ENCODE measurements at regions not wholly inside any gene's neighbourhood (a gene's known extent, or its start where the extent isn't known, plus 50 kb on each side); places are given as distances from the start of the nearest gene placed in this dataset.

GRCh38 chr15:23764306-23764705 is 77.2 kb upstream of the NDN start:
- TF ChIP-seq CTCF (IDR thresholded peaks at IDR 0.05): no peak

- TF ChIP-seq CTCF (IDR thresholded peaks at IDR 0.05): no peak
These were observed 77.6 kb upstream of the NDN start for GRCh38 chr15:23764716-23765115.

DNA sequence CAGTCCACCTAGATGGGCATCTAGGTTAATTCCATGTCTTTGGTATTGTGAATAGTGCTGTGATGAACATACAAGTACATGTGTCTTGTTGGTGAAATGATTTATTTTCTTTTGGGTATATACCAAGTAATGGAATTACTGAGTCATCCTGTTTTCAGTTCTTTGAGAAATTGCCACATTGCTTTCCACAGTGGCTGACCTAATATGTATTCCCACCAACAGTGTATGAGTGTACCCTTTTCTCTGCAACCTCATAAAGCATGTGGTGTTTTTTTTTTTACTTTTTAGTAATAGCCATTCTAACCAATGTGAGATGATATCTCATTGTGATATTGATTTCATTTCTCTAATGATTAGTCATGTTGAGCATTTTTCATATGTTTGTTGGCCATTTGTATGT is 86.0 kb upstream of the NDN start:
- no peak for TF ChIP-seq CTCF (IDR thresholded peaks at IDR 0.05)

DNA sequence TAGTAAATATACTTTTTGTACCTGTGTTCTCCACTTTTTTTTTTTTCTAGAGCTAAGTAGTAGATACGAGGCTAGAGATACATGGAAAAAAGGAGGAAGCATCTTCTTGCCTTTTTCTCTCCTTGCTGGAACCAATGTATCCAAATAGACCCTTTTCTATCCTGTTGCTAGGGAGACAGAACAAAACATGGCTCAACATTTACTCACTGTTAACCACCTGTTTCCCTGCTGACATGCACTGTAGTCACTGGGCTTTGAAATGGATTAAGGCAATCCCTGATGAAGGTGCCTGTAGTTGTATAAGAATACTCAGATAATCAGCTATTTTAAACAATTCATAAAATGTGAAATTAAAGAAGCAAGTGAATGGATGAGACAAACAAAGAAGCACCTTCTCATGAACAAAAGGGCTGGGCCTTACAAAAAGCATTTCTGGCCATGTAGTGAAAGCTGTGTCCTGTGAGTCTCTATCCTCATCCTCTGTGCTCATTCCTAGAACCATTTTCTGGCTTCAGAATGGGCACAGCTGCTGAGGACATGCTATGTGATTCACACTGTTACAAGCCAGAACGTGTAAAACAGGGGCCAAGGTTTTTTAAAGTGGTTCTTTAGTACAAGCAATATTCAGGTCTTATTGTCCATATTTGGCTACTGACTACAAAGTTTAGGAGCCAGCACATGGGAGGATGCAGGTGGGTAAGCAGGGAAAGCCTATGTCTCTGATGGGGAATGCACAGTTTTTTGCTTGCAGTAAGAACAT is 100.4 kb upstream of the NDN start:
- no peak for TF ChIP-seq CTCF (IDR thresholded peaks at IDR 0.05)

DNA sequence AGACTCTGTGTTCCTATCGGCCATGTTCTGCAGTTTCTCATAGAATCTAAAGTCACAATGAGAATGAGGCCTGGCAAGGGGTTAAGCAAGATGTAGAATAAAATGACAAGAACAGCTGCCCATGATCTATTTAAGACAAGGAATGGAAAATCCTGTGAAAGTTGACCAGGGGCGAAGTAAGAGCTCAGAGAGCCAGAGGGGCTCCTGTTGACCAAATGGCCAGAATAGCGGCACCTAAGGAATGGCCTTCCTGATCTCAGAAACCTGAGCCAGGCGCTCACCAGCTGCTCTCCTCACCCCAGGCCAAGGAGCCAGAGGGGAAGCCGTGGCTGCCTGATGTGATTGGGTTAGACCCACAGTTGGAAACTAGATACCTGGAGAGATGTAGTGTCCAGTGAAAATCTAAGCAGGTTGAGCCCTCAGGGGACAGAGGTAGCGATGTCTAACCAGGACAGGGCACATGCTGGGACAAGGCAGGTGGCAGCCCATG is 106.1 kb upstream of the NDN start:
- TF ChIP-seq CTCF (IDR thresholded peaks at IDR 0.05): no peak

DNA sequence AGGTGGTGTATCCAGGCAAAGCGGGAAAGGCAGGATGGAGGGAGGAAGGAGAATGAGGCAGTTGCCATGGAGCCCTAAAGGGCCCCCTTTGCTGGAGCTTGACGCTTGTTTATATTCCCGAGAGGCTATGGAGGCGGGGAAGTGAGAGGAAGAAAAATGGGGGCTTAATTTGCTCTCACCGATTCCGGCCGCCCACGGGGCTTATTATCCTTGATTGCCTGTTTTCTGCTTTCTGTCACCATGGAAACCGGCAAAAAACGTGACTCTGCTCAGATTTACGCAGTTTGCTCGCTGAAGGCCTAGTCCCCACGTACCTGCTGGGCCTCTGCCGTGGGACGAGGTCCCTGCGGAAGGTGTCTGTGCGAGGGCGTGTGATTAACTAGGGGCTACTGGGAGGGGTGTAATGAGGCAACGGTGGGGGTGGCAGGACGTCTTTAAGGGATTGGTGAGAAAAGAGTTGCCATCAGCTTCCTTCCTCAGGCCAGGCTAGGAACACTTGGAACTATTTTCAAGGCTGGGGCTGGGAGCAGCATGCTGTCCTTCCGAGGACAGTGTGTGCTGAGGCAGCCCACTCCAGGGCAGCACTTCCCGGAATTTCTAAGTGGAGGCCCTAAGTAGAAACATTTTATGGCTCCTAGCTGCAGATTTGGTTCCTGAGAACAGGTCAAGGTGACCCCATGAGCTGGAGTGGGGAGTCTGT is 110.8 kb upstream of the NDN start:
- TF ChIP-seq CTCF (IDR thresholded peaks at IDR 0.05): no peak

- TF ChIP-seq CTCF (IDR thresholded peaks at IDR 0.05): no peak
These were observed 114.8 kb upstream of the NDN start for GRCh38 chr15:23801881-23802280.
